OCI-LY7 (cell line): ENCODE measurements at regions not wholly inside any gene's neighbourhood (a gene's known extent, or its start where the extent isn't known, plus 50 kb on each side); places are given as distances from the start of the nearest gene placed in this dataset.

Source experiments
- CTCF ChIP-seq: fragments of 200-600 bp; sonication (generic); conservative IDR thresholded peaks from 2 replicates; pipeline ENCODE4 v1.5.1; 2014; ENCODE audit warnings: mild to moderate bottlenecking, antibody characterized with exemption, low read length, moderate library complexity, mixed read lengths
- EZH2phosphoT487 ChIP-seq: fragments of 200-600 bp; sonication (generic); IDR thresholded peaks from 2 replicates; pipeline ENCODE4 v1.6.1; 2018; ENCODE audit warnings: low read depth, borderline replicate concordance, mild to moderate bottlenecking, mixed run types, antibody characterized with exemption, low read length, moderate library complexity, mixed read lengths

- no peak for TF ChIP-seq CTCF
- no peak for TF ChIP-seq EZH2phosphoT487
These were observed 714.9 kb upstream of the ADGRL3 start for GRCh38 chr4:60485276-60485675.
